ENCODE measurements at regions not wholly inside any gene's neighbourhood (a gene's known extent, or its start where the extent isn't known, plus 50 kb on each side); places are given as distances from the start of the nearest gene placed in this dataset.

- TF ChIP-seq CTCF (IDR thresholded peaks at IDR 0.05; ENCODE audit: low read depth, low read length) (no peak), POLR2A (IDR thresholded peaks at IDR 0.05; ENCODE audit: extremely low read depth, insufficient read length) (no peak)
Observed at GRCh38 chr7:47071866-47072265, 510.0 kb downstream of the TNS3 start.
